ENCODE measurements at regions not wholly inside any gene's neighbourhood (a gene's known extent, or its start where the extent isn't known, plus 50 kb on each side); places are given as distances from the start of the nearest gene placed in this dataset.

DNA sequence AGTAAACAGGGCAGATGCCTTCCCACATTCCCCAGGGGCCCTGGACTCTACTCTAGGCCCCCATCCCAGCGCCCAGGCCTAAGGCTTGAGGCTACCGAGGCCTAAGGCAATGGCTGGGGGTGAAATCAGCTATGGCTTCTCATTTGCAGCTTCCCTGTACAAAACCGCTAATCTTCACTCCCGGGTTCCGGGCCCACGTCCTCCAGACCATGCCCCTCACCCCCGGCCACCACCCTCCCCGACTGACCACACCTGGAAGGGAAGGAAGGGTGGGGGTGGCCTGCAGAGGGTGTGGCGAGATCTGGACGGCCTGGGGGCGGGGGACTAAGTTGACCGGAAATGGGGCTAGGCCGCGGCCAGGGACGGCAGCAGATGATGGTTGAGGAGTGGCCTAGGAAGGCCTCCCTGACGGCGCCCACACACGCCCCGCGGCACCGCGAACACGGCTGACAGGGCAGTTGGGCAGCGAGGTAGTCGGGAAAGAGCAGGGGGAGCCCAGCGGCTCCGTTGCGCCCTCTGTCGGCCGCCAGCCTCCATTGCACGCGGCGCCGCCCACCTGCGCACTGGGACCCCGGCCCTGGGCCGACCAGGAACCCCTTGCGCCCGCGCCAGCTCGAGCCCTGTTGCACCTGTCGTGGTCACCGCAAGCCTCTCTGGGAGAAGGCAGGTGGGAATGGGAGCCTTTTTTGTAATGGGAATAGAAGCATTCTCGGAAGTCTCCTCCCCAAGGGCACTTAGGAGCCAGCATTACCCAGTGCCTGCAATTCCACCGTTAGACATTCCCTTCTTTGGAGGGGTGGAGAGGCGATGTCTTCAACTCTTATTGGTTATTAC lies 95.9 kb upstream of the CALM2 start:
- BruUV-seq (replicated peaks): no TSS peak
- Histone ChIP-seq H3K79me2 (ENCODE audit: low read depth) (no peaks in the 10 kb centered on the region), H3K4me1 (replicated peaks; ENCODE audit: insufficient read depth) (peaks cover 62% of the 10 kb centered on the region), H4K20me1 (ENCODE audit: insufficient read depth) (no peaks in the 10 kb centered on the region), H3K9me2 (ENCODE audit: insufficient read depth) (no peaks in the 10 kb centered on the region), H3K4me3 (peak overlapping the region; percentile 56; the same call in 1 of the 2 replicates), H2AFZ (peak overlapping the region; percentile 75), H3K27me3 (ENCODE audit: insufficient read depth, low read depth) (no peaks in the 10 kb centered on the region), H3K36me3 (ENCODE audit: low read depth) (no peaks in the 10 kb centered on the region), H3K9me3 (ENCODE audit: insufficient read depth, low read depth) (no peaks in the 10 kb centered on the region), H3K4me2 (peak overlapping the region; percentile 89), H3F3A (ENCODE audit: insufficient read depth, low read depth) (peaks cover 40% of the 10 kb centered on the region), H3K27ac (peak overlapping the region; percentile 99)
- ChIA-PET POLR2A (ENCODE audit: unreplicated experiment) (no interaction called here), CTCF (interaction anchor here (0.6 to 1.0 kb wide), 4 partner anchors 9 to 134 kb away, joined by 3 to 7 read pairs (median 4); no protein-coding TSS in a partner anchor)
- DNase-seq: peak; percentile 79 to 92
- TF ChIP-seq, protein P1, sequence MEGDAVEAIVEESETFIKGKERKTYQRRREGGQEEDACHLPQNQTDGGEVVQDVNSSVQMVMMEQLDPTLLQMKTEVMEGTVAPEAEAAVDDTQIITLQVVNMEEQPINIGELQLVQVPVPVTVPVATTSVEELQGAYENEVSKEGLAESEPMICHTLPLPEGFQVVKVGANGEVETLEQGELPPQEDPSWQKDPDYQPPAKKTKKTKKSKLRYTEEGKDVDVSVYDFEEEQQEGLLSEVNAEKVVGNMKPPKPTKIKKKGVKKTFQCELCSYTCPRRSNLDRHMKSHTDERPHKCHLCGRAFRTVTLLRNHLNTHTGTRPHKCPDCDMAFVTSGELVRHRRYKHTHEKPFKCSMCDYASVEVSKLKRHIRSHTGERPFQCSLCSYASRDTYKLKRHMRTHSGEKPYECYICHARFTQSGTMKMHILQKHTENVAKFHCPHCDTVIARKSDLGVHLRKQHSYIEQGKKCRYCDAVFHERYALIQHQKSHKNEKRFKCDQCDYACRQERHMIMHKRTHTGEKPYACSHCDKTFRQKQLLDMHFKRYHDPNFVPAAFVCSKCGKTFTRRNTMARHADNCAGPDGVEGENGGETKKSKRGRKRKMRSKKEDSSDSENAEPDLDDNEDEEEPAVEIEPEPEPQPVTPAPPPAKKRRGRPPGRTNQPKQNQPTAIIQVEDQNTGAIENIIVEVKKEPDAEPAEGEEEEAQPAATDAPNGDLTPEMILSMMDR (conservative IDR thresholded peaks at IDR 0.05): peak; percentile 100
- TF ChIP-seq EZH2 (IDR thresholded peaks at IDR 0.05; ENCODE audit: low read depth): no peak
- intact Hi-C loops (cut with micrococcal nuclease; ENCODE audit: unreplicated experiment): loop anchor here (1.0 to 2.0 kb wide), 3 partner anchors 47 to 195 kb away; no protein-coding TSS in a partner anchor

DNA sequence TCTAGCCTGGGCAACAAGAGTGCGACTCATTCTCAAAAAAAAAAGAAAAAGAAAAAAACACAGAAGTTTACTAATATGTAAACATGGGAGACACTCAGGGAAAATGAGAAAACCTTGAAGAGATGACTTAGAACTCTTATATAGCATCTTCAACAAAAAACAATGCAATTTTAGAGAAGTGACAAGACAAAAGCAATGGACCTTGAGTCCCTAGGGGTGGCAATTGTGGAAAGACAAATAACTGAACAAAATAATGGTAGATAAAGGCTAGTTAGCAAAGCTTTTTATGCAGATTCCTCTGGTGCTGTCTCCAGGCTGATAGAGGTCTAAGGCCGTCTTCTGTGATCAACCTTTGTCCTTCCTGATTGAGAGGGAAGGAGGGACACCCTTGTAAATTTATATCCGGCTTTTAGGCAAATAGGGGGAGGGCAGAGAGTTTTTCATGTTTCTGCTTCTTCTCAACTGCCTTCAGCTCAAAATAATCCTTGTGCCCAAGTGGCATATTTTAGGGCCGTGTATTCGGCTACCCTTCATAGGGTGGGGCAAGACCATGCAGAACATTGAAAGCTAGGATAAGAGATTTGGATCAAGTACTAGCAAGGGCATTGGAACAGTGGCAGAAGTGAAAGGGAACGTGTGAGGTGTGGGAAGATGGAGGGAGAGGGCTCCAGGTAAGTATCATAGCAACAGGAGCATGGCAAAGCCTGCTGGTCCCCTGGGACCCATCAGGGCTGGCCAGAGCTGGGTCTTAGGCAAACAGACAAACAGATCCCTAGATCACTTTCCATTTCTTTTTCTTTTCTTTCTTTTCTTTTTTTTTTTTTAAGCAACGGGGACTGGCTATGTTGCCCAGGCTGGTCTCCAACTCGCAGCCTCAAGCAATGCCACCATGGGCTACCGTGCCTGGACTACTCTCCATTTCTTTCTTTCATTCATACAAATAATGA lies 95.0 kb upstream of the CALM2 start:
- H3K4me1 ChIP-seq (replicated peaks; ENCODE audit: insufficient read depth): peaks cover 72% of the 10 kb centered on the region
- H3K9me3 ChIP-seq (ENCODE audit: insufficient read depth, low read depth): no peaks in the 10 kb centered on the region
- H3F3A ChIP-seq (ENCODE audit: insufficient read depth, low read depth): peaks cover 45% of the 10 kb centered on the region
- DNase-seq: peak in 1 of 2 experiments; percentile 32
- no peaks in the 10 kb centered on the region for H3K36me3 ChIP-seq (ENCODE audit: low read depth)
- POLR2A ChIA-PET (ENCODE audit: unreplicated experiment): interaction anchor here (0.6 to 0.7 kb wide), 2 partner anchors 52 to 75 kb away, joined by 7 to 21 read pairs; no protein-coding TSS in a partner anchor
- H3K9me2 ChIP-seq (ENCODE audit: insufficient read depth): no peaks in the 10 kb centered on the region
- intact Hi-C loops (cut with micrococcal nuclease; ENCODE audit: unreplicated experiment): no loop called here
- no peaks in the 10 kb centered on the region for H3K79me2 ChIP-seq (ENCODE audit: low read depth)
- BruUV-seq (replicated peaks): TSS peak; percentile 33
- H3K4me2 ChIP-seq: peak overlapping the region; percentile 89
- CTCF ChIA-PET: interaction anchor here (0.6 to 1.0 kb wide), 3 partner anchors 8 to 133 kb away, joined by 4 to 7 read pairs (median 4); no protein-coding TSS in a partner anchor
- no peaks in the 10 kb centered on the region for H4K20me1 ChIP-seq (ENCODE audit: insufficient read depth)
- TF ChIP-seq, protein P1 (conservative IDR thresholded peaks at IDR 0.05): no peak
- no peak for TF ChIP-seq EZH2 (IDR thresholded peaks at IDR 0.05; ENCODE audit: low read depth)
- H2AFZ ChIP-seq: no peak overlapping the region
- no peaks in the 10 kb centered on the region for H3K27me3 ChIP-seq (ENCODE audit: insufficient read depth, low read depth)
- H3K4me3 ChIP-seq: peak overlapping the region; percentile 56; the same call in 1 of the 2 replicates
- H3K27ac ChIP-seq: peak overlapping the region; percentile 99

DNA sequence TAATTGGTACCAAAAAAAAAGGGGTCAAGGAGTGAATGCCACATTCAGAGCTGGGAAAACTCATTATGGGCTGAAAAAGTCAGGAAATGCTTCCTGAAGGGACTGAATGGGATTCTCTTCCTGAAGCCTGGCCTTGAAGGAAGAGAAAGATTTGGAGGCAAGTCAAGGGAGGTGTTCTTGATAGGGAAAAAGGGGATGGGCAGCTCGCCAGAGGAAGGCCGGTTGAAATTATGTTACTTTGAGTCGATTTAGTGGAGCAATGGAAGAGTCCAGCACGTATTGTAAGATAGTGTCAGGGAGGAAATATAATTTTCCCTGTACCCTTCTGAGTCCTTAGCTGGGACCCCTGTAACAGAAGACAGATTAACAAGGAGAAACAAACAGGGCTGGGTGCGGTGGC lies 94.1 kb upstream of the CALM2 start:
- Histone ChIP-seq H2AFZ (no peak overlapping the region), H3K27me3 (ENCODE audit: insufficient read depth, low read depth) (no peaks in the 10 kb centered on the region), H3K4me2 (0 out of 2 replicates have a peak overlapping the region, but pooled peaks have one; percentile 6), H3K9me2 (ENCODE audit: insufficient read depth) (no peaks in the 10 kb centered on the region), H3F3A (ENCODE audit: insufficient read depth, low read depth) (peaks cover 54% of the 10 kb centered on the region), H3K4me1 (replicated peaks; ENCODE audit: insufficient read depth) (peaks cover 81% of the 10 kb centered on the region), H3K27ac (peak overlapping the region; percentile 99), H3K9me3 (ENCODE audit: insufficient read depth, low read depth) (no peaks in the 10 kb centered on the region), H4K20me1 (ENCODE audit: insufficient read depth) (no peaks in the 10 kb centered on the region), H3K36me3 (ENCODE audit: low read depth) (no peaks in the 10 kb centered on the region), H3K4me3 (no peak overlapping the region), H3K79me2 (ENCODE audit: low read depth) (no peaks in the 10 kb centered on the region)
- ChIA-PET CTCF (no interaction called here), POLR2A (ENCODE audit: unreplicated experiment) (no interaction called here)
- DNase-seq: no peak
- no peak for TF ChIP-seq EZH2 (IDR thresholded peaks at IDR 0.05; ENCODE audit: low read depth)
- TF ChIP-seq, protein P1 (conservative IDR thresholded peaks at IDR 0.05): no peak
- intact Hi-C loops (cut with micrococcal nuclease; ENCODE audit: unreplicated experiment): no loop called here
- no TSS peak for BruUV-seq (replicated peaks)

All from PC-9 (cell line).